COLO668 (cell line): ENCODE measurements at regions not wholly inside any gene's neighbourhood (a gene's known extent, or its start where the extent isn't known, plus 50 kb on each side); places are given as distances from the start of the nearest gene placed in this dataset.

Experiments used
- DNase-seq: peaks from one replicate; lab custom pipeline; 2025; ENCODE audit not compliant: unreplicated experiment; lab: John Stamatoyannopoulos, UW

DNA sequence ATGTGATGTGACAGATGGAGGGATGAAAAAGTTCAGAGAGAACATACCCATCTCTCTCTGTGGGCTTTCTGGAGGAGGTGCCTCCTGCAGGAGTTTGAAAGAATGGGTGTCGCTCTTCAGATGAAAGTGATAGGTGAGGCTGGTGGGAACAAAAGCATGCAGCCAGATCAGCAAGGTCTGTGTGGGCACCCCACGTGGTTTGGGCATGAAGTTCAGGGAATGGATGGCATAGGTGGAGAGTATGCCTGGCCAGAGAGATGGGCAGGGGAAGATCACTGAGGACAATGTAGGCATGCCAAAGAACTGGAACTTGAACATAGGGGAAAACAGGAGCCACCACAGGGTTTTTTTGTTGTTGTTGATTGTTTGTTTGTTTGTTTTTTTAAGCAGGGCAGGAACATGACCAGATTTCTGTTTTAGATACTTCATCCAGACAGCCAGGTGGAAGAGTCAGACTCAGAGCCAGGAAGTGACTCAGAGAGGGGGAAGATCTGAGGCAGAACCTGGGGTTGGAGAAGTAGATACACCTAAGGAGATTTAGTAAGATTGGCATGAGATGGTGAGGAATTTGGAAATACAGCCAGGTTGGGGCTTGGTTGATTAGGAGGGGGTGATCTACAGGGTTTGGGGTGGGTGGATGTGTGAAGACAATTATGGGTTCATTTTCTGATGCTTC lies 64.8 kb upstream of the CLSTN2 start:
- DNase-seq: no peak

DNA sequence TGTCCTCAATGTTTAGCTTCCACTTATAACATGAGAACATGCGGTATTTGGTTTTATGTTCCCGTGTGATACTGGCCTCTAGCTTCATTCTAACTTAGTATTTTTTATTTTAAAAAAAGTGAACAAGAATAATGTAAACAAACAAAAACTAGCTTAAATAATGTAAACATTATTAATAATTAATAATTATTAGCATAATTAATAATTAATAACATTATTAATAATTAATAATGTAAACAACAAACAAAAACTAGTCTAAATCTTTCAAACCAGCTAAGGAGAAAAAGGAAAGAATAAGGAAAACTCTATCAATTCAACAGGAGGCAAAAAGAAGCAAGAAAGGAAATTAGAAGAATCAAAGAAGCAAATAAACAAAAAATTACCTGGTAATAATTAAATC lies 66.2 kb upstream of the CLSTN2 start:
- no peak for DNase-seq

DNA sequence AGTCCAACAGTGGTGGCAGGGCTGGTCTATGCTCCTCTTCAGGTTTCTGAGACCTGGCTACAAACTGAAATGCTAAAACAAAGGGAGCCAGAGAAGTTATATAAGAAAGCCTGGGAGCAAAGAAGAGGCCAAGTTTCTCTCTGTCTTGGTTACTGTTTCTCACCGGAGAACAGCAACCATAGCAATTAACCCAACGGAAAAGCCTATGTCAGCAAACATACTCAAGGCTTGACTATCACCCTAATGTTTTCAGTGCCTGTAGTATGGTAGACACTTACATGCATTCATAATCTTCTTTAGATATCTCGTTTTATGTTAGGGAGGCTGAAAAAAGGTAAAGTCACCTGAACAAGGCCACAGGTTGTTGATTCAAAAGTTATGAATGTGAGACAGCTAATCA lies 86.3 kb upstream of the CLSTN2 start:
- DNase-seq: no peak

DNA sequence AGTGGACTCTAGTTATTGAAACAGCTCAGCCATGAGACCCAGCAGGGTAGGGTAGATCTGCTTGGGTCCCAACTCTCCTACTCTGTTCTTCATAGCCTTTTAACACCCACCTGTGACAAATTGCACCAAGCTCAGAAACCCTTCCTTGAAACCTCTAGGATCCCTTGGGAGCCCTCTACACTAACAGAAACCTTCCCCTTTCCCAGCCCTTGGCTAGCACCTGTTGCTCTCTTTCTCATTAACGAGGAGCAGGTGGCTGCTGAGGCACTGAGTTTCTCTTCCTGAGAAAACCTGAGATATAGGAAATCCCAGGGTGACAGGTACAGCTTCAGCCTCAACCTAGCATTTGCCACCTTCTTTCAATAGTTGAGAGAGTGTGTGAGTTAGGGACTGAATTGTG lies 88.3 kb upstream of the CLSTN2 start:
- DNase-seq: peak; percentile 21

DNA sequence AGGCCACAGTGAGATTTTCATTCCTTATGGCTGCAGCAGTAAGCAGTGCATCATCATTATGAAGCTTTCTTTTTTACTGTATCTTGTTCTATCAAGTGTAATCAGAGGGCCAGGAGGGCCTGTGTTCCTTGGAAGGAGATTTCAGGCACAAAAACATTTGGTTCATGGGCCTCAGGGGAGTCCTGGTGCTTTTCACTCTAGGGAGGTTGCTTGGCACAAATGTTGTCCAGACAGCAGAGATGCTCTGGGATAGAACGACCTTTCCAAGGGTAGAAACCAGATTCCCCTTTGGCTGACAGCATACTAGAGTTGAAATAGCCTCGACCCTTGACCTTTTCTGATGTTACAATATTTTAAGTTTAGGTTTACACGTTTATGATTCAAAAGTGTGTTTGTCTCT lies 95.3 kb upstream of the CLSTN2 start:
- DNase-seq: no peak

DNA sequence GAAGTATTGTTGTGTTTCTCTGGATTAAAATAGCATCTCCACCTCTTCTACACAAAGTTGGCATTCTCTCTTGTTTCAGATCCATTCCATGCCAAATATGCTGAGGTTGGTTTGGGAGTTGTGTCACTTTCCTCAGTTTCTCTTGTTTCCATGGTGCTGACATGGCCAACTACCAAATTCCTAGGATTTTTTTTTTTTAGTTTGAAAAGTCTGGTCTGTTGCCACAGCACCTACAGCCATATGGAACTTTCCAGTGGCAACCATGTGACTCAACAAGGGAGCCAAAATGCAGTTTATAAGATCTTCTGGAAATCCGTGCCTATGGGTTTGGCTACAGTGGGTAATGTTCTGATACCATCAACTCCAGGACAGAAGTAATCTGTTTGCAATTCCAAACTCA lies 96.0 kb upstream of the CLSTN2 start:
- no peak for DNase-seq

DNA sequence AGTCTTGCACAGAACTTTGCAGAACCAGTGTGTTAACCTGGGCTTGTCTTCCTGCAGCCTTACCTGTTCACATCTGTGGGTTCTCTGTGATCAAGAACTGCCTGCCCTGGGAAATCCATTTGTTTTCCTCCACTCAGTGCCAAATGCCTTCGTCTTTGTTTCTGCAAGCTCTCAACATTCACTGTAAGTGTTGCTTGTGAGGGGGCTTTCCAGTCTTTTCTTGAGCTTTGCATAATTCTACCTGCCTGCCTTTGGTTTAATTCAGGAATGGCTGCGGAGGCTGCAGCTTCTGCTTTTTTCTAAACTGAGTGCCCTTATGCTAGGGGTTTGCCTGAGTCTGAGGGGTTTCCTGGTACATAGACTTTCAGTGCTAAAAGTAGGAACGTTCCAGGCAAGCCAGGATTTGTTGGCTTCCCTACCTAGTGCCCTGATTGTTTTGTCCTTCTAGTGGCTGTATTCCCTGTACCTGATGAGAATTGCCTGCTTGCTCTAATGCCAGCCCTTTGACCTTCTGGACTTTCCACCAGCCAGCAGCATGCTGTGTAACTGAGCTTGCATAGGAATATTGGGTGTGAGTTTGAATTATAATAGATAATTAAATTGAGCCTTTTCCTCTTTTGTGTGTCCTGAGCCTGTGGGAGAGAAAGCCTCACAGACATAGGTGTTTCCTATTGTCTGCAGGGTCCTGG lies 96.6 kb upstream of the CLSTN2 start:
- DNase-seq: no peak

DNA sequence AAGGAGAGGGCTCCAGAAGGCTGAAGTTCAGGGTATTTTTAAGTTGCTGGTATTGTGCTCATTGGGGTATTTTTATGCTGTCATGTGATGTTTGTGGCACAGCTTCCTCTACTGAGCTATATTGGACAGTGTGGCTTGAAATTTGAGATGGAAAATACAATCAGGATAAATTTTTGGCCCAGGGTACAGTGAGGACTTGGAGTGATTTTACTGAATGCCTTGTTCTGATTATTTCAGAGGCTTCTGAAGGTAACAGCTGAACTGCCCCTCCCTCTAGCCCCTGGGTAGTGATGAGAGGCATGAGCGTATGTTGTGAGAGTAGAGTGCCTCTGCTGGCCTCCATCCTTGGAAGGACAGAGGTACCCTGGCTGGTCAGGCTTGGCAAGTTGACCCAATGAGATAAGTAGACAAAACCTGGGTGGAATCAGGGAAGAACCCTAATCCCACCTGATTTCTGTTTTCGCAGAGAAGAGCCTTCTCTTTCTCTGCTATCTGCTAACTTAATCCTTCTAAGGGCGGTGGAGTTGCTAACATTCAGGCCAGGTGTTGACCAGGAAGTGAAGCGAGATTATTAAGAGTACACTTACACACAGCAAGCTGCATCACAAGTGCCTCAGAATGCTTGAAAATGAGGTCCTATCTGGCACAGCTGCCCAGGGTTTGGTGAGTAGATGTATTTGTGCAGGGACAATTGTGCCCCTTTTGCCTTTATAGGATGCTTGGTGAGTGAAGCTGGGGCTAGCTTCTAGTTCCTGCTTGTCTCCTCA lies 98.1 kb upstream of the CLSTN2 start:
- DNase-seq: no peak

DNA sequence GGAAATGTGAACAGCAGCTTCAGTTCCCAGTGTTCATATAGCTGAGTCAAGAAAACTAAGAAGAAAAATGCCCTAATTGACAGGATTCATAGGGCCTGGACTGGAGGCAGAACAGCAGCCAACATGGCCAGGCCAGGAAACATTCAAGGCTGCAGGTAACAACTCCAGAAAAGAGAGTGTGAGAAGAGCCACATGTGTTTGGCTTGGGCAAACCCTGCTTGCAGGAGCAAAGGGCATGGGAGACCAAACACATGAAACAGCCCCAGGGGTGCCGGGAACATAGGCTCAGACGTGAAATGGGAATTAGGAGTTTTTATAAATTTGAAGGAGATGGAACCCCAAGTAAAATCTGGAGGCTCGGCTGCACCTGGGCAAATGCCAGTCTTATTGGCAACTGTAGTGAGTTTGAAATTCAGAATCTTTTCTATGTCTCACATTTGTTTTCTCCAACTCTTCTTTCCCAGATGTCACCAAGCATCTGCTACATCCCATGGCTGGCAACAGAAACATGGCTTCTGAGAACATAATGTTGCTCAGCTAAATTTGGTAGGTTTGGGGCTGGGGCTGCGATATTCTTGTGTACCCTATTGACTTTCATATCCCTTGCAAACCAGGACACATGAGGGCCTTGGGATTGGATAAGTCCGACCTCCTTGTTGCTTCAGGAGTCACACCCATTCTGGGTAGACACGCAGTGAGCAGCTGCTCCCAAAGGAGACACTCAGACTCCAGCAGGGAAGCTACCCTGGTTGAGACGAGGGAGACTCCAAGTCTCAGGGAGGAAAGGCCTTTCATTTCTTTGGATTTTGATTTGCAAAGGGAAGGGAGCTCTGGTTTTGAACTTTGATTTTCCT lies 98.9 kb upstream of the CLSTN2 start:
- no peak for DNase-seq

GRCh38 chr3:139832998-139833397 lies 102.0 kb upstream of the CLSTN2 start:
- no peak for DNase-seq

- DNase-seq: peak; percentile 14
Measured at GRCh38 chr3:139830817-139831216, 104.2 kb upstream of the CLSTN2 start.

DNA sequence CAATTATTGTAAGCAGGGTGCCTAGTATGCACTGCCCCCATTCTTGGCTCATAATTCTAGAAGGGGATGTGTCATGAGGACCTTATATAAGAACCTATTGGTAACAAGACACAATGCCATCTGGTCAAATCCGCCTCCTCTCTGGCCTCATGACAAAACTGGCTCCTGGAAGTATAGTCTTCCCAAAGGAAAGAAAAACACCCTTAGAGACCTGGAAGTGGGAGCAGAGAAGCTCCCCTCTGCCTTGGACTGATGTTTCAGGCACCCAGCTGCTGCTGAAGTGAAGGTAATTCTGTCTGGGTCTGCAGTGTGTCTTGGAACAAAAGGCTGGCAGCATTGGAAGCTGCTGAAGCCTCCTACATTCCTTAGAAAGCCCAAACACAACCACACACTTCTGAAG lies 107.2 kb upstream of the CLSTN2 start:
- DNase-seq: no peak

GRCh38 chr3:139824864-139825263 lies 110.1 kb upstream of the CLSTN2 start:
- no peak for DNase-seq

GRCh38 chr3:139814646-139815045 lies 120.3 kb upstream of the CLSTN2 start:
- DNase-seq: no peak

DNA sequence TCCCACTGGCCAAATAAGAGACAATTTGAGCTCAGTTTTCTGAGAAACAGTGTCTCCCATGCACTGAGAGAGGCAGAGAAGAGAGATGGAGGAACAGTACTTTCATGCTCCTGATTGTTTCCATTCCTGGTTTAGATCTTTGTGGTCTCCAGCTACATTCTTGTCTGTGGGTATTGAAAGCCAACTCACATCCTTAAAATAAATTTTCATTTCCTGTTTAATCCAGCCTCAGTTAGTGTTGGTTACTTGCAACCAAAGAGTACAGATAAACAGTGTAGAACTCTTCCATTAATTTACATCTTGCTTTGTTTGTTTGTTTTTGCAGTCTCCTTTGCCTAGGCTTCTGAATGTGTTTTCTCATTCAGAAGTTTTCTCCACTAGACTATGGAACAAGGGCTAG lies 123.7 kb upstream of the CLSTN2 start:
- DNase-seq: no peak

GRCh38 chr3:139808201-139808600 lies 126.8 kb upstream of the CLSTN2 start:
- no peak for DNase-seq

GRCh38 chr3:139803294-139803693 lies 125.5 kb upstream of the NMNAT3 start:
- no peak for DNase-seq

- DNase-seq: no peak
Measured at GRCh38 chr3:139797724-139798343, 120.1 kb upstream of the NMNAT3 start.

GRCh38 chr3:139794469-139795265 lies 116.9 kb upstream of the NMNAT3 start:
- no peak for DNase-seq

DNA sequence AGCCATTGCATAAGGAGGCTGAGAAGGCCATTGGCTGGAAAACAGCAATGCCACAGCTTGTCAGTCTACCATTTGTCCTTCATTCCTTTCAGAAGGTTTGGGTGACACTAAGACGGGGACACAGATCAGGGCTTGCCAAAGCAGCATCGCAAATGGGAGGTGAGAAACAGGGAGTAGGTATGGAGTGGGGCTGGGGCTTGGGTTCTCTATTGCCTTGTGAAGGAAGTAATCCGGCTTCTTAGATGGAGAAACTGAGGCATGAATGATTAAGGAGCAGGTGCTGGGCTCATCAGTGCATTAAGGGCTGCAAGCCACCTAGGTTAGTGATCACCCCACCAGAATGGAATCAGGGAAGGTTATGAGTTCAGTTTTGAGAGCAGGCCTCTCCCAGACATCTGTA lies 115.6 kb upstream of the NMNAT3 start:
- DNase-seq: no peak
